ENCODE measurements at regions not wholly inside any gene's neighbourhood (a gene's known extent, or its start where the extent isn't known, plus 50 kb on each side); places are given as distances from the start of the nearest gene placed in this dataset.

GRCh38 chr17:33482636-33483035 is 189.5 kb upstream of the ASIC2 start:
- TF ChIP-seq CTCF (IDR thresholded peaks at IDR 0.05) (no peak), POLR2A (IDR thresholded peaks at IDR 0.05) (no peak)

All from testis (tissue), 2 donors.